ENCODE measurements at regions not wholly inside any gene's neighbourhood (a gene's known extent, or its start where the extent isn't known, plus 50 kb on each side); places are given as distances from the start of the nearest gene placed in this dataset.

- Histone ChIP-seq H3K27ac (no peak overlapping the region), H3K36me3 (replicated peaks) (no peaks in the 10 kb centered on the region), H3K27me3 (replicated peaks) (no peaks in the 10 kb centered on the region), H3K4me3 (ENCODE audit: low read depth, low read length) (no peak overlapping the region)
- in situ Hi-C loops (cut with HindIII; ENCODE audit: low pct_ligation_motif_present, low sequenced_read_pairs): no loop called here
- TF ChIP-seq CTCF (IDR thresholded peaks at IDR 0.05; ENCODE audit: low read depth, low read length, missing control alignments): no peak
- DNase-seq: no peak
Measured at GRCh38 chr9:26356491-26356890, 536.1 kb downstream of the CAAP1 start.

- no peak overlapping the region for H3K27ac ChIP-seq
- DNase-seq: no peak
- no peak overlapping the region for H3K4me3 ChIP-seq (ENCODE audit: low read depth, low read length)
- H3K27me3 ChIP-seq (replicated peaks): no peaks in the 10 kb centered on the region
- no peaks in the 10 kb centered on the region for H3K36me3 ChIP-seq (replicated peaks)
- in situ Hi-C loops (cut with HindIII; ENCODE audit: low pct_ligation_motif_present, low sequenced_read_pairs): no loop called here
- TF ChIP-seq CTCF (IDR thresholded peaks at IDR 0.05; ENCODE audit: low read depth, low read length, missing control alignments): no peak
Measured at GRCh38 chr9:26346942-26347477, 545.6 kb downstream of the CAAP1 start.

- in situ Hi-C loops (cut with HindIII; ENCODE audit: low pct_ligation_motif_present, low sequenced_read_pairs): no loop called here
- H3K27ac ChIP-seq: no peak overlapping the region
- no peak for TF ChIP-seq CTCF (IDR thresholded peaks at IDR 0.05; ENCODE audit: low read depth, low read length, missing control alignments)
- DNase-seq: no peak
- H3K4me3 ChIP-seq (ENCODE audit: low read depth, low read length): no peak overlapping the region
- H3K36me3 ChIP-seq (replicated peaks): no peaks in the 10 kb centered on the region
- H3K27me3 ChIP-seq (replicated peaks): no peaks in the 10 kb centered on the region
Measured at GRCh38 chr9:26341545-26341944, 551.1 kb downstream of the CAAP1 start.

GRCh38 chr9:26339796-26340195, 552.8 kb downstream of the CAAP1 start:
- H3K4me3 ChIP-seq (ENCODE audit: low read depth, low read length): no peak overlapping the region
- no peak overlapping the region for H3K27ac ChIP-seq
- in situ Hi-C loops (cut with HindIII; ENCODE audit: low pct_ligation_motif_present, low sequenced_read_pairs): no loop called here
- no peak for TF ChIP-seq CTCF (IDR thresholded peaks at IDR 0.05; ENCODE audit: low read depth, low read length, missing control alignments)
- H3K27me3 ChIP-seq (replicated peaks): no peaks in the 10 kb centered on the region
- H3K36me3 ChIP-seq (replicated peaks): no peaks in the 10 kb centered on the region
- DNase-seq: no peak

GRCh38 chr9:26335116-26335515, 557.5 kb downstream of the CAAP1 start:
- DNase-seq: no peak
- Histone ChIP-seq H3K27ac (no peak overlapping the region), H3K4me3 (ENCODE audit: low read depth, low read length) (no peak overlapping the region), H3K36me3 (replicated peaks) (no peaks in the 10 kb centered on the region), H3K27me3 (replicated peaks) (no peaks in the 10 kb centered on the region)
- TF ChIP-seq CTCF (IDR thresholded peaks at IDR 0.05; ENCODE audit: low read depth, low read length, missing control alignments): no peak
- in situ Hi-C loops (cut with HindIII; ENCODE audit: low pct_ligation_motif_present, low sequenced_read_pairs): no loop called here

GRCh38 chr9:26334706-26335105, 557.9 kb downstream of the CAAP1 start:
- TF ChIP-seq CTCF (IDR thresholded peaks at IDR 0.05; ENCODE audit: low read depth, low read length, missing control alignments): no peak
- H3K4me3 ChIP-seq (ENCODE audit: low read depth, low read length): no peak overlapping the region
- no peak overlapping the region for H3K27ac ChIP-seq
- no peaks in the 10 kb centered on the region for H3K27me3 ChIP-seq (replicated peaks)
- no peaks in the 10 kb centered on the region for H3K36me3 ChIP-seq (replicated peaks)
- DNase-seq: no peak
- in situ Hi-C loops (cut with HindIII; ENCODE audit: low pct_ligation_motif_present, low sequenced_read_pairs): no loop called here

All from brain microvascular endothelial cell (primary cell).